ENCODE measurements at regions not wholly inside any gene's neighbourhood (a gene's known extent, or its start where the extent isn't known, plus 50 kb on each side); places are given as distances from the start of the nearest gene placed in this dataset.
"Not testable (repeated sequence)": the region's sequence is repeated elsewhere in the genome, so short reads cannot be mapped to it uniquely, and the experiment has no call there.

- TF ChIP-seq USF2 (IDR thresholded peaks at IDR 0.05; ENCODE audit: low read depth, low read length), result no peak
- TF ChIP-seq USF2 (CRISPR knock-in tag; IDR thresholded peaks at IDR 0.05; ENCODE audit: borderline replicate concordance), result no peak
- TF ChIP-seq TAF15 (IDR thresholded peaks at IDR 0.05; ENCODE audit: low read depth, low read length, poor library complexity, severe bottlenecking), result no peak
- TF ChIP-seq CHD4 (IDR thresholded peaks at IDR 0.05; ENCODE audit: borderline replicate concordance, low read length), result no peak
- no peak for TF ChIP-seq ZKSCAN1 (IDR thresholded peaks at IDR 0.05; ENCODE audit: low read length)
- TF ChIP-seq, protein P1, sequence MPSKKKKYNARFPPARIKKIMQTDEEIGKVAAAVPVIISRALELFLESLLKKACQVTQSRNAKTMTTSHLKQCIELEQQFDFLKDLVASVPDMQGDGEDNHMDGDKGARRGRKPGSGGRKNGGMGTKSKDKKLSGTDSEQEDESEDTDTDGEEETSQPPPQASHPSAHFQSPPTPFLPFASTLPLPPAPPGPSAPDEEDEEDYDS (CRISPR knock-in tag; IDR thresholded peaks at IDR 0.05), result no peak
These were observed 74.8 kb upstream of the FOXK1 start (continued) for GRCh38 chr7:4607311-4607729.

DNA sequence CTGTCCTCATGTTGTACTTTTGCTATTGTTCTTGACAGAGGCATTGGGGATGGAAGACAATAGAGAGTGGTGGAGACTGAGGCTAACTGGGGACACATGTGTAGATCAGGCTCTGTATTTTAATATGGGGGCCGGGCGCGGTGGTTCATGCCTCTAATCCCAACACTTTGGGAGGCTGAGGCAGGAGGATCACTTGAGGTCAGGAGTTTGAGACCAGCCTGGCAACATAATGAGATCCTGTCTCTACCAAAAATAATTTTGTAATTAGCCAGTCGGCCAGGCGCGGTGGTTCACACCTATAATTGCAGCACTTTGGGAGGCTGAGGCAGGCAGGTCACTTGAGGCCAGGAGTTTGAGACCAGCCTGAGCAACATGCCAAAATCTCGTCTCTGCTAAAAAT, 72.5 kb upstream of the FOXK1 start:
- H3K4me2 ChIP-seq (ENCODE audit: low read depth, low read length); ATAC-seq; H3K36me3 ChIP-seq (replicated peaks in 1 of 2; ENCODE audit: control insufficient read depth in 1 of 2, insufficient read depth in 2 of 2, low read length in 2 of 2); DNase-seq (ENCODE audit: low spot score); H3K9ac ChIP-seq (ENCODE audit: insufficient read depth, low read depth, low read length); BruUV-seq (replicated peaks); H4K20me1 ChIP-seq (ENCODE audit: insufficient read depth, low read length); H3K4me3 ChIP-seq (replicated peaks in 1 of 3; ENCODE audit: insufficient read depth in 1 of 3, low read depth in 2 of 3, low read length in 3 of 3); H3K27ac ChIP-seq (ENCODE audit: extremely low read length, insufficient read depth, low read length); FAIRE-seq; intact Hi-C loops (cut with micrococcal nuclease; ENCODE audit: unreplicated experiment); H3K9me3 ChIP-seq (ENCODE audit: low read length); POLR2A ChIA-PET; H3K79me2 ChIP-seq (ENCODE audit: insufficient read depth, low read length); H2AFZ ChIP-seq (ENCODE audit: low read length): not testable (repeated sequence)
- Histone ChIP-seq H3K4me1 (ENCODE audit: insufficient read depth, low read length) (peaks cover 18% of the 10 kb centered on the region), H3K27me3 (ENCODE audit: control insufficient read depth in 1 of 2, insufficient read depth in 2 of 2, low read length in 2 of 2) (peaks cover 0 to 16% of the 10 kb centered on the region in 2 experiments; a peak in 3 of 5 replicates)
- 80% methylated on average over 7 of the region's 7 CpGs for WGBS (ENCODE audit: low lambda C conversion rate)
- CTCF ChIA-PET (ENCODE audit: low intra/inter-chr PET ratio, low total read pairs), result interaction anchor here (2.2 kb wide), 1 partner anchor 144 kb away, joined by 25 read pairs; no protein-coding TSS in a partner anchor
- in situ Hi-C loops (cut with HindIII; ENCODE audit: extremely low pct_ligation_motif_present, low pct_unique_long_range_greater_than_20kb), result loop anchor here (25.0 kb wide), 1 partner anchor 153 kb away; no protein-coding TSS in a partner anchor

Data from HepG2 (cell line).